ENCODE measurements at regions not wholly inside any gene's neighbourhood (a gene's known extent, or its start where the extent isn't known, plus 50 kb on each side); places are given as distances from the start of the nearest gene placed in this dataset.
"Not testable (repeated sequence)": the region's sequence is repeated elsewhere in the genome, so short reads cannot be mapped to it uniquely, and the experiment has no call there.

DNA sequence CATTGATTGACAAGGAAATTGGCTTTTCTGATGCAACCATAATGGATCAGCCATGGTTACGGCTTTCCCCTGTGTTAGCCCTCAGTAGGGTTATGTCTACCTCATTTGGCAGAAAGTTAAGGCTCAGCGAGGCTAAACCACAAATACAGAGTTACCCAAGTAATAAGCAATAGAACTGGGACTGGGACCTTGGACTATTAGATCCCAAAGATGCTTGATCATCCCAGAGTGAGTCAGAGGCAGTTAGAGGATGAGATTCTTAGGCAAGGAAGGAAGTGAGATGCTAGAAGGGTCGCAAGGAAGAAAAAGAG lies 401.4 kb downstream of the TNS3 start:
- H3K27ac ChIP-seq (ENCODE audit: low read depth in 1 of 2, low read length in 2 of 2), result no peak overlapping the region
- WGBS, result 44% methylated on average over 3 of the region's 3 CpGs
- no peaks in the 10 kb centered on the region for H3K9me3 ChIP-seq (ENCODE audit: control insufficient read depth in 4 of 4, low read length in 3 of 4)
- no peak overlapping the region for H3K4me3 ChIP-seq (ENCODE audit: low read depth in 1 of 3, low read length in 3 of 3)
- H3K27me3 ChIP-seq (ENCODE audit: control insufficient read depth in 4 of 4, insufficient read depth in 4 of 4, low read length in 3 of 4), result no peaks in the 10 kb centered on the region
- TF ChIP-seq HNF4A (conservative IDR thresholded peaks at IDR 0.05) (peak in 1 of 2 donors; percentile 8), ZBTB33 (IDR thresholded peaks at IDR 0.05) (no peak)
- H3K4me1 ChIP-seq (ENCODE audit: control insufficient read depth in 4 of 4, insufficient read depth in 4 of 4, low read length in 3 of 4), result peaks cover 5 to 39% (median 34%) of the 10 kb centered on the region in 4 donors
- DNase-seq (ENCODE audit: low spot score), result no peak
- H3K9ac ChIP-seq (ENCODE audit: low read depth in 1 of 2, low read length in 2 of 2), result no peak overlapping the region
- H3K36me3 ChIP-seq (ENCODE audit: control insufficient read depth in 4 of 4, insufficient read depth in 3 of 4, low read depth in 1 of 4, low read length in 3 of 4), result no peaks in the 10 kb centered on the region

DNA sequence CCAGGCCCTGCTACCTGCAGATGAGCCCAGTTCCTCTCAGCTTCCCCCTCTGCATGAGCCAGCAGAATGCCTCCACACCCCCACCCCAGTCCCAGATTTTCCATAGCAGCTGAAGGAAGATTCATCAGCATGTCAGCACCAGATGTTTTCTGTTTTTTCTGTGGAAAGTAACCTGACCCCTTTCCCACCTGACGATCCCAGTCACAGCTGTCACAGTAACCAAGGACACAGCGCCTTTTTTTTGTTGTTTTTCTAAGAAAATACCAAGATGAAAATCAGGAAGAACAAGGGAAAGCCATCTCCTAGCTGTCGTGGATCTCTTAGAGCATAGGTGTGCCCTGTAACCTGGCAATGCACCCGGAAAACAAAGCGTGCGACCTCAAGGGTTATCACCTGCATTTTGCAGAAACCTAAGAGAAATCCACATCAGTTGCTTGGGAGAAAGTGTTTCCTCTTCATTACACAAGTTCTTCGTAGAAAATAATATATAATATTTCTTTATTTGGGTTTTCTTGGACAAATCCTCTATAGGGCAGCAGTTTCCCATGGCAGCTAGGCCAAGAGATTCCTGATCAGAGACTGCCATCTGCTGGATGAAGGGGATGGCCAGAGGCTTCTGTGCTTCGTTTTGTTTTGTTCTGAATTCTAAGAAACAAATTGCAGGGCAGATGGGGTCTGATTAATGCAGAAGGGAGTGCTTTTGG lies 401.9 kb downstream of the TNS3 start:
- DNase-seq (ENCODE audit: low spot score), result peak; percentile 54
- H3K27ac ChIP-seq (ENCODE audit: low read depth in 1 of 2, low read length in 2 of 2), result no peak overlapping the region
- no peak for TF ChIP-seq NR2F2 (IDR thresholded peaks at IDR 0.05)
- TF ChIP-seq RAD21 (IDR thresholded peaks at IDR 0.05), result peak; percentile 96 to 98
- peak; percentile 91 for TF ChIP-seq CTCF (IDR thresholded peaks at IDR 0.05; ENCODE audit: low read depth, low read length, missing input control)
- no peaks in the 10 kb centered on the region for H3K36me3 ChIP-seq (ENCODE audit: control insufficient read depth in 4 of 4, insufficient read depth in 3 of 4, low read depth in 1 of 4, low read length in 3 of 4)
- no peak overlapping the region for H3K4me3 ChIP-seq (ENCODE audit: low read depth in 1 of 3, low read length in 3 of 3)
- H3K9me3 ChIP-seq (ENCODE audit: control insufficient read depth in 4 of 4, low read length in 3 of 4), result no peaks in the 10 kb centered on the region
- H3K4me1 ChIP-seq (ENCODE audit: control insufficient read depth in 4 of 4, insufficient read depth in 4 of 4, low read length in 3 of 4), result peaks cover 5 to 39% (median 34%) of the 10 kb centered on the region in 4 donors
- no peak overlapping the region for H3K9ac ChIP-seq (ENCODE audit: low read depth in 1 of 2, low read length in 2 of 2)
- WGBS, result 53% methylated on average over 8 of the region's 8 CpGs
- no peaks in the 10 kb centered on the region for H3K27me3 ChIP-seq (ENCODE audit: control insufficient read depth in 4 of 4, insufficient read depth in 4 of 4, low read length in 3 of 4)

GRCh38 chr7:47172602-47173539 lies 409.0 kb downstream of the TNS3 start:
- TF ChIP-seq GABPA (IDR thresholded peaks at IDR 0.05 in 1 of 2, conservative IDR thresholded peaks at IDR 0.05 in 1 of 2) (peak in 1 of 2 donors; percentile 28), RXRA (IDR thresholded peaks at IDR 0.05) (peak in 1 of 2 donors; percentile 87), SP1 (IDR thresholded peaks at IDR 0.05) (peak; percentile 90), RAD21 (IDR thresholded peaks at IDR 0.05) (peak in 1 of 2 donors; percentile 23), REST (IDR thresholded peaks at IDR 0.05) (peak; percentile 75), HNF4A (conservative IDR thresholded peaks at IDR 0.05) (peak; percentile 39 to 65), TAF1 (conservative IDR thresholded peaks at IDR 0.05) (peak; percentile 44), ZBTB33 (IDR thresholded peaks at IDR 0.05) (peak; percentile 77), MAX (IDR thresholded peaks at IDR 0.05) (peak; percentile 51), JUND (IDR thresholded peaks at IDR 0.05) (peak in 1 of 2 donors; percentile 49), YY1 (IDR thresholded peaks at IDR 0.05) (peak; percentile 93), NR2F2 (IDR thresholded peaks at IDR 0.05) (peak; percentile 43)
- DNase-seq (ENCODE audit: low spot score), result not testable (repeated sequence)
- 51% methylated on average over 7 of the region's 7 CpGs for WGBS

More at GRCh38 chr7:47172602-47173539, 409.0 kb downstream of the TNS3 start:
- peaks cover 0 to 17% (median 5%) of the 10 kb centered on the region in 4 donors for H3K4me1 ChIP-seq (ENCODE audit: control insufficient read depth in 4 of 4, insufficient read depth in 4 of 4, low read length in 3 of 4)
- not testable (repeated sequence) for H3K27ac ChIP-seq (ENCODE audit: low read depth in 1 of 2, low read length in 2 of 2); H3K9ac ChIP-seq (ENCODE audit: low read depth in 1 of 2, low read length in 2 of 2); H3K27me3 ChIP-seq (ENCODE audit: control insufficient read depth in 4 of 4, insufficient read depth in 4 of 4, low read length in 3 of 4); H3K9me3 ChIP-seq (ENCODE audit: control insufficient read depth in 4 of 4, low read length in 3 of 4); H3K4me3 ChIP-seq (ENCODE audit: low read depth in 1 of 3, low read length in 3 of 3); H3K36me3 ChIP-seq (ENCODE audit: control insufficient read depth in 4 of 4, insufficient read depth in 3 of 4, low read depth in 1 of 4, low read length in 3 of 4)

All from liver (tissue), 8 donors.